GM12878 (cell line): ENCODE measurements at regions not wholly inside any gene's neighbourhood (a gene's known extent, or its start where the extent isn't known, plus 50 kb on each side); places are given as distances from the start of the nearest gene placed in this dataset.

Source experiments
- ATAC-seq: fragments of 200-7000 bp; cut with Tn5 transposase; 3 replicates; pipeline ENCODE4 v1.9.1; 2020; ENCODE audit warnings: mild to moderate bottlenecking, moderate library complexity
- BruUV-seq: library from RNA; stranded (reverse); fragments of 400-500 nt; replicated peaks from 2 replicates; lab custom pipeline; 2021; lab: Mats Ljungman, UMichigan
- CTCF ChIA-PET: fragments of 300-600 bp; sonication (Branson Sonifier 250); formaldehyde crosslinking; extraction: SDS; loops from one replicate; lab custom pipeline; 2021; ENCODE audit warnings: inconsistent platforms; lab: Yijun Ruan, JAX
- POLR2A ChIA-PET: fragments of 350-600 bp; formaldehyde crosslinking; extraction: SDS; loops from one replicate; lab custom pipeline; 2021; ENCODE audit warnings: inconsistent platforms; lab: Charles Lee
- RAD21 ChIA-PET: fragments of 300-600 bp; sonication (Branson Sonifier 250); formaldehyde crosslinking; loops from one replicate; lab custom pipeline; 2023; ENCODE audit warnings: antibody characterized with exemption; ENCODE audit not compliant: unreplicated experiment; lab: Charles Lee
- SMC1A ChIA-PET: fragments of 300-600 bp; sonication (Branson Sonifier 250); formaldehyde crosslinking; loops from one replicate; lab custom pipeline; 2023; ENCODE audit not compliant: unreplicated experiment, uncharacterized antibody; lab: Charles Lee
- DNase-seq: peaks from one replicate; pipeline ENCODE4 v3.0.0-alpha.2; 2011; ENCODE audit warnings: low read depth, low spot score
- FAIRE-seq: peaks from 3 replicates; lab custom pipeline; 2011; peaks lifted over from hg19 to GRCh38; lab: Jason Lieb, UNC
- H2AFZ ChIP-seq: 2 replicates; pipeline ENCODE4 v1.6.0; 2011; ENCODE audit warnings: low read depth, low read length, control low read depth; ENCODE audit not compliant: control insufficient read depth
- H3K27ac ChIP-seq: 2 replicates; pipeline ENCODE4 v1.5.1; 2011; ENCODE audit warnings: control low read depth; ENCODE audit not compliant: control insufficient read depth, insufficient read depth
- H3K27me3 ChIP-seq, 2 experiments: replicated peaks in 1 of 2; 2 replicates each; pipeline versions ENCODE4 v1.6.0 to v1.6.1; 2011; ENCODE audit warnings: low read length in 1 of 2; ENCODE audit not compliant: control insufficient read depth in 2 of 2, insufficient read depth in 2 of 2
- H3K36me3 ChIP-seq, 2 experiments: 2 replicates each; pipeline ENCODE4 v1.5.1; 2011; ENCODE audit warnings: low read length in 1 of 2; ENCODE audit not compliant: control insufficient read depth in 2 of 2, insufficient read depth in 2 of 2
- H3K4me1 ChIP-seq: 2 replicates; pipeline ENCODE4 v1.6.1; 2011; ENCODE audit warnings: mild to moderate bottlenecking, low read length, moderate library complexity, mixed read lengths; ENCODE audit not compliant: control insufficient read depth, insufficient read depth
- H3K4me2 ChIP-seq: 2 replicates; pipeline ENCODE4 v1.6.0; 2011; ENCODE audit warnings: control low read depth; ENCODE audit not compliant: control insufficient read depth, insufficient read depth
- H3K4me3 ChIP-seq: fragments of 200-600 bp; sonication (generic); 2 replicates; pipeline ENCODE4 v1.5.1; 2016
- H3K79me2 ChIP-seq: 2 replicates; pipeline ENCODE4 v1.6.0; 2011; ENCODE audit warnings: low read length; ENCODE audit not compliant: control insufficient read depth, insufficient read depth
- H3K9ac ChIP-seq: 2 replicates; pipeline ENCODE4 v1.8.0; 2011; ENCODE audit warnings: low read length, control low read depth, mixed read lengths; ENCODE audit not compliant: control insufficient read depth, insufficient read depth
- H3K9me3 ChIP-seq: replicated peaks from 3 replicates; pipeline ENCODE4 v1.5.1; 2011; ENCODE audit warnings: mild to moderate bottlenecking, low read length; ENCODE audit not compliant: control insufficient read depth, insufficient read depth
- H4K20me1 ChIP-seq: 2 replicates; pipeline ENCODE4 v1.6.0; 2011; ENCODE audit not compliant: control insufficient read depth, insufficient read depth
- CBFB ChIP-seq: IDR thresholded peaks from 2 replicates; pipeline ENCODE4 v1.6.1; 2016; ENCODE audit warnings: antibody characterized with exemption, low read depth
- E2F8 ChIP-seq: fragments of 450-650 bp; IDR thresholded peaks from 2 replicates; pipeline ENCODE4 v1.6.1; 2018; ENCODE audit warnings: mild to moderate bottlenecking, low read depth, moderate library complexity; ENCODE audit not compliant: partially characterized antibody
- EGR1 ChIP-seq, 2 experiments: IDR thresholded peaks; 1 replicate in 1 of 2; 2 replicates in 1 of 2; pipeline ENCODE4 v1.6.1; 2011 to 2012; ENCODE audit warnings: low read depth in 2 of 2, low read length in 2 of 2, borderline replicate concordance in 1 of 2, mild to moderate bottlenecking in 1 of 2, moderate library complexity in 1 of 2
- ELK1 ChIP-seq: IDR thresholded peaks from 2 replicates; pipeline ENCODE4 v1.6.1; 2012; ENCODE audit warnings: low read depth, low read length, improper control_type of control experiment
- MLLT1 ChIP-seq: fragments of 450-650 bp; IDR thresholded peaks from 2 replicates; pipeline ENCODE4 v1.6.1; 2016; ENCODE audit warnings: mild to moderate bottlenecking
- MTA3 ChIP-seq: IDR thresholded peaks from 2 replicates; pipeline ENCODE4 v1.6.1; 2012; ENCODE audit warnings: low read length, inconsistent platforms, borderline replicate concordance
- MXI1 ChIP-seq: fragments of 150-350 bp; IDR thresholded peaks from 2 replicates; pipeline ENCODE4 v1.6.1; 2011; ENCODE audit warnings: low read depth, mild to moderate bottlenecking, inconsistent platforms, low read length, improper control_type of control experiment
- SUPT20H ChIP-seq: IDR thresholded peaks from 2 replicates; pipeline ENCODE4 v1.6.1; 2011; ENCODE audit warnings: low read depth, mild to moderate bottlenecking, low read length, moderate library complexity, borderline replicate concordance; ENCODE audit not compliant: control insufficient read depth
- ZNF24 ChIP-seq: fragments of 450-650 bp; IDR thresholded peaks from 2 replicates; pipeline ENCODE4 v1.6.1; 2017; ENCODE audit warnings: antibody characterized with exemption, mild to moderate bottlenecking
- ZNF687 ChIP-seq: fragments of 450-650 bp; IDR thresholded peaks from 2 replicates; pipeline ENCODE4 v1.6.1; 2017; ENCODE audit warnings: mild to moderate bottlenecking, moderate library complexity
- in situ Hi-C: fragments of 300-500 bp; cut with MboI; formaldehyde crosslinking; loops from 9 replicates; pipeline ENCODE4 v1.14.3; 2018; ENCODE audit warnings: mixed read lengths
- intact Hi-C: fragments of 100-400 bp; cut with micrococcal nuclease; formaldehyde crosslinking; loops from one replicate; pipeline ENCODE4 v1.14.2; 2022; ENCODE audit not compliant: unreplicated experiment
- TF ChIP-seq, protein P1 (sequence below): IDR thresholded peaks from 2 replicates; pipeline ENCODE4 v1.6.1; 2012; ENCODE audit warnings: mild to moderate bottlenecking, low read depth, low read length

DNA sequence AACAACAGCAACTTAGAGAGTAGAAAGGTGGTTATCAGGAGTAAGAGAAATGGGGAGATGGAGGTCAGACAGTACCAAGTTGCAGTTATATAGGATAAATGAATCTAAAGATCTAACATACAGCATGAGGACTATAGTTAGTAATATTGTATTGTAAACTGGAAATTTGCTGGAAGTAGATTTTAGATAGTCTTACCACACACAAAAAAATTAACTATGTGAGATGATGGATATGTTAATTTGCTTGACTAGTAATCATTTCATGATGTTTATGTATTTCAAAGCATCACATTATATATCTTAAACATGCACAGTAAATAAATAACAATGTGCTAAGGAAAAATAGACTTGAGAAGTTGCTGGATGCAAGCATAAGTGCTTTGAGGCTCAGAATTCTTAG lies 622.1 kb downstream of the CCDC171 start:
- no peaks in the 10 kb centered on the region for H3K36me3 ChIP-seq
- DNase-seq (no peak), FAIRE-seq (no peak), ATAC-seq (no peak)
- BruUV-seq, result no TSS peak
- H3K9me3 ChIP-seq, result no peaks in the 10 kb centered on the region
- H3K9ac ChIP-seq, result no peak overlapping the region
- ChIA-PET POLR2A (no interaction called here), RAD21 (no interaction called here), CTCF (no interaction called here), SMC1A (no interaction called here)
- no peaks in the 10 kb centered on the region for H4K20me1 ChIP-seq
- H3K79me2 ChIP-seq, result no peaks in the 10 kb centered on the region
- no peak overlapping the region for H3K4me2 ChIP-seq
- no peak overlapping the region for H3K27ac ChIP-seq
- H3K27me3 ChIP-seq, result no peaks in the 10 kb centered on the region
- H3K4me1 ChIP-seq, result no peaks in the 10 kb centered on the region
- intact Hi-C loops, result no loop called here
- no peak overlapping the region for H2AFZ ChIP-seq
- H3K4me3 ChIP-seq, result no peak overlapping the region
- in situ Hi-C loops, result no loop called here
- no peak for TF ChIP-seq ELK1
- no peak for TF ChIP-seq MTA3
- TF ChIP-seq ZNF687, result no peak
- TF ChIP-seq SUPT20H, result no peak
- TF ChIP-seq ZNF24, result no peak
- TF ChIP-seq EGR1 (IDR thresholded peaks at IDR 0.05; ENCODE audit: borderline replicate concordance in 1 of 2, low read depth in 2 of 2, low read length in 2 of 2), result no peak
- no peak for TF ChIP-seq MXI1
- TF ChIP-seq, protein P1, sequence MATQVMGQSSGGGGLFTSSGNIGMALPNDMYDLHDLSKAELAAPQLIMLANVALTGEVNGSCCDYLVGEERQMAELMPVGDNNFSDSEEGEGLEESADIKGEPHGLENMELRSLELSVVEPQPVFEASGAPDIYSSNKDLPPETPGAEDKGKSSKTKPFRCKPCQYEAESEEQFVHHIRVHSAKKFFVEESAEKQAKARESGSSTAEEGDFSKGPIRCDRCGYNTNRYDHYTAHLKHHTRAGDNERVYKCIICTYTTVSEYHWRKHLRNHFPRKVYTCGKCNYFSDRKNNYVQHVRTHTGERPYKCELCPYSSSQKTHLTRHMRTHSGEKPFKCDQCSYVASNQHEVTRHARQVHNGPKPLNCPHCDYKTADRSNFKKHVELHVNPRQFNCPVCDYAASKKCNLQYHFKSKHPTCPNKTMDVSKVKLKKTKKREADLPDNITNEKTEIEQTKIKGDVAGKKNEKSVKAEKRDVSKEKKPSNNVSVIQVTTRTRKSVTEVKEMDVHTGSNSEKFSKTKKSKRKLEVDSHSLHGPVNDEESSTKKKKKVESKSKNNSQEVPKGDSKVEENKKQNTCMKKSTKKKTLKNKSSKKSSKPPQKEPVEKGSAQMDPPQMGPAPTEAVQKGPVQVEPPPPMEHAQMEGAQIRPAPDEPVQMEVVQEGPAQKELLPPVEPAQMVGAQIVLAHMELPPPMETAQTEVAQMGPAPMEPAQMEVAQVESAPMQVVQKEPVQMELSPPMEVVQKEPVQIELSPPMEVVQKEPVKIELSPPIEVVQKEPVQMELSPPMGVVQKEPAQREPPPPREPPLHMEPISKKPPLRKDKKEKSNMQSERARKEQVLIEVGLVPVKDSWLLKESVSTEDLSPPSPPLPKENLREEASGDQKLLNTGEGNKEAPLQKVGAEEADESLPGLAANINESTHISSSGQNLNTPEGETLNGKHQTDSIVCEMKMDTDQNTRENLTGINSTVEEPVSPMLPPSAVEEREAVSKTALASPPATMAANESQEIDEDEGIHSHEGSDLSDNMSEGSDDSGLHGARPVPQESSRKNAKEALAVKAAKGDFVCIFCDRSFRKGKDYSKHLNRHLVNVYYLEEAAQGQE, result no peak
- no peak for TF ChIP-seq E2F8
- TF ChIP-seq MLLT1, result no peak
- TF ChIP-seq CBFB, result no peak
